ENCODE measurements at regions not wholly inside any gene's neighbourhood (a gene's known extent, or its start where the extent isn't known, plus 50 kb on each side); places are given as distances from the start of the nearest gene placed in this dataset.

GRCh38 chr2:146661473-146662096, 1183.2 kb upstream of the ACVR2A start:
- H3K9me3 Mint-ChIP-seq (ENCODE audit: insufficient read depth) = peaks cover 4% of the 10 kb centered on the region
- CTCF ChIA-PET = no interaction called here
- Histone ChIP-seq H3K9ac (ENCODE audit: low read length) (no peak overlapping the region), H3K4me3 (ENCODE audit: control extremely low read depth in 1 of 5, extremely low read depth in 1 of 5, insufficient read depth in 1 of 5, low read depth in 2 of 5, low read length in 4 of 5) (no peak overlapping the region), H3K4me2 (replicated peaks; ENCODE audit: low read depth, low read length, poor library complexity, severe bottlenecking) (no peak overlapping the region), H3K27ac (ENCODE audit: low read length in 2 of 2) (no peak overlapping the region), H3K4me1 (ENCODE audit: control insufficient read depth in 2 of 2, insufficient read depth in 2 of 2, low read length in 2 of 2) (no peaks in the 10 kb centered on the region), H3K27me3 (replicated peaks in 1 of 4; ENCODE audit: control extremely low read depth in 1 of 4, control insufficient read depth in 3 of 4, insufficient read depth in 4 of 4, low read length in 3 of 4) (no peaks in the 10 kb centered on the region), H2AFZ (ENCODE audit: insufficient read depth, low read depth, low read length, poor library complexity, severe bottlenecking) (no peak overlapping the region), H3K36me3 (replicated peaks in 1 of 2; ENCODE audit: control extremely low read depth in 1 of 2, control insufficient read depth in 1 of 2, extremely low read depth in 1 of 2, insufficient read depth in 2 of 2, low read length in 1 of 2) (no peaks in the 10 kb centered on the region), H3K9me3 (ENCODE audit: control extremely low read depth in 1 of 3, control insufficient read depth in 2 of 3, insufficient read depth in 1 of 3, low read length in 2 of 3) (no peaks in the 10 kb centered on the region), H4K20me1 (ENCODE audit: control insufficient read depth, insufficient read depth, low read length, poor library complexity, severe bottlenecking) (no peaks in the 10 kb centered on the region), H3K79me2 (ENCODE audit: control insufficient read depth, insufficient read depth, low read length) (no peaks in the 10 kb centered on the region)
- H3K4me3 Mint-ChIP-seq = no peak overlapping the region
- POLR2A ChIA-PET = no interaction called here
- TF ChIP-seq CTCF (IDR thresholded peaks at IDR 0.05) = peak; percentile 33
- TF ChIP-seq EZH2 (IDR thresholded peaks at IDR 0.05; ENCODE audit: borderline replicate concordance, insufficient read depth, low read depth, low read length, poor library complexity, severe bottlenecking) = no peak
- intact Hi-C loops (cut with micrococcal nuclease) = no loop called here
- no peak for DNase-seq
- H3K27ac Mint-ChIP-seq = no peak overlapping the region
- no peaks in the 10 kb centered on the region for H3K4me1 Mint-ChIP-seq
- peaks cover 1% of the 10 kb centered on the region for H3K27me3 Mint-ChIP-seq
- no peak for ATAC-seq (ENCODE audit: low read depth)

GRCh38 chr2:146659976-146660375, 1184.9 kb upstream of the ACVR2A start:
- DNase-seq (no peak), ATAC-seq (ENCODE audit: low read depth) (no peak)
- Mint-ChIP-seq H3K4me1 (no peaks in the 10 kb centered on the region), H3K4me3 (no peak overlapping the region), H3K9me3 (ENCODE audit: insufficient read depth) (peaks cover 4% of the 10 kb centered on the region), H3K27ac (no peak overlapping the region), H3K27me3 (no peaks in the 10 kb centered on the region)
- Histone ChIP-seq H3K79me2 (ENCODE audit: control insufficient read depth, insufficient read depth, low read length) (no peaks in the 10 kb centered on the region), H3K27ac (ENCODE audit: low read length in 2 of 2) (no peak overlapping the region), H3K36me3 (replicated peaks in 1 of 2; ENCODE audit: control extremely low read depth in 1 of 2, control insufficient read depth in 1 of 2, extremely low read depth in 1 of 2, insufficient read depth in 2 of 2, low read length in 1 of 2) (no peaks in the 10 kb centered on the region), H3K27me3 (replicated peaks in 1 of 4; ENCODE audit: control extremely low read depth in 1 of 4, control insufficient read depth in 3 of 4, insufficient read depth in 4 of 4, low read length in 3 of 4) (no peaks in the 10 kb centered on the region), H3K9ac (ENCODE audit: low read length) (no peak overlapping the region), H3K4me3 (ENCODE audit: control extremely low read depth in 1 of 5, extremely low read depth in 1 of 5, insufficient read depth in 1 of 5, low read depth in 2 of 5, low read length in 4 of 5) (no peak overlapping the region), H3K4me1 (ENCODE audit: control insufficient read depth in 2 of 2, insufficient read depth in 2 of 2, low read length in 2 of 2) (no peaks in the 10 kb centered on the region), H4K20me1 (ENCODE audit: control insufficient read depth, insufficient read depth, low read length, poor library complexity, severe bottlenecking) (no peaks in the 10 kb centered on the region), H3K4me2 (replicated peaks; ENCODE audit: low read depth, low read length, poor library complexity, severe bottlenecking) (no peak overlapping the region), H2AFZ (ENCODE audit: insufficient read depth, low read depth, low read length, poor library complexity, severe bottlenecking) (no peak overlapping the region), H3K9me3 (ENCODE audit: control extremely low read depth in 1 of 3, control insufficient read depth in 2 of 3, insufficient read depth in 1 of 3, low read length in 2 of 3) (no peaks in the 10 kb centered on the region)
- 100% methylated on average over 1 of the region's 1 CpG for WGBS (ENCODE audit: insufficient coverage)
- ChIA-PET POLR2A (no interaction called here), CTCF (no interaction called here)
- intact Hi-C loops (cut with micrococcal nuclease) = no loop called here
- TF ChIP-seq CTCF (IDR thresholded peaks at IDR 0.05) = no peak
- TF ChIP-seq EZH2 (IDR thresholded peaks at IDR 0.05; ENCODE audit: borderline replicate concordance, insufficient read depth, low read depth, low read length, poor library complexity, severe bottlenecking) = no peak
